ENCODE measurements at regions not wholly inside any gene's neighbourhood (a gene's known extent, or its start where the extent isn't known, plus 50 kb on each side); places are given as distances from the start of the nearest gene placed in this dataset.

DNA sequence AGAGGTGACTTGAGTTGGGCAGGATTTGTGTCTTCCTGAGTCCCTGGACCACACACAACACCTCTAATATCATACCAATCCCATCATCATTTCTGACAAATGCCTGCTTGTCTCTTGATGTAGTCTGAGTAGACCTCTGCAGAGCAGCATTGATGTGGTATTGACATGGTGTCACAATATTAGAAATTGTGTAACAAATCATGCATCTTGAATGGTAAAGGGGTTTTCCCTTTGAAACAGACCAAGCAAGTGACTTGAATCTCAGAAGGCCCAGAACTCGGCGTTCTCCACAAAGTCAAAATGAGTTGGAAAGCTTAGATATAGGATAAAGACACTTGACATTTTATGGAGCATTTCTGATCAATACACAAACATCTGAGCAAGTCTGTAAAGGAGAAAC, 72.7 kb upstream of the KIRREL1 start:
- TF ChIP-seq EZH2 (IDR thresholded peaks at IDR 0.05) (no peak), TCF7L2 (IDR thresholded peaks at IDR 0.05; ENCODE audit: borderline replicate concordance, extremely low read depth, insufficient read depth, insufficient read length) (no peak), JUND (IDR thresholded peaks at IDR 0.05) (no peak), POLR2A (IDR thresholded peaks at IDR 0.05; ENCODE audit: borderline replicate concordance, extremely low read depth, insufficient read depth, insufficient read length) (no peak), ZNF274 (IDR thresholded peaks at IDR 0.05; ENCODE audit: low read depth, low read length) (no peak), YY1 (IDR thresholded peaks at IDR 0.05; ENCODE audit: extremely low read depth, insufficient replicate concordance, low read depth, low read length) (no peak), CEBPB (IDR thresholded peaks at IDR 0.05; ENCODE audit: low read depth) (no peak)
- TF ChIP-seq, protein P1, sequence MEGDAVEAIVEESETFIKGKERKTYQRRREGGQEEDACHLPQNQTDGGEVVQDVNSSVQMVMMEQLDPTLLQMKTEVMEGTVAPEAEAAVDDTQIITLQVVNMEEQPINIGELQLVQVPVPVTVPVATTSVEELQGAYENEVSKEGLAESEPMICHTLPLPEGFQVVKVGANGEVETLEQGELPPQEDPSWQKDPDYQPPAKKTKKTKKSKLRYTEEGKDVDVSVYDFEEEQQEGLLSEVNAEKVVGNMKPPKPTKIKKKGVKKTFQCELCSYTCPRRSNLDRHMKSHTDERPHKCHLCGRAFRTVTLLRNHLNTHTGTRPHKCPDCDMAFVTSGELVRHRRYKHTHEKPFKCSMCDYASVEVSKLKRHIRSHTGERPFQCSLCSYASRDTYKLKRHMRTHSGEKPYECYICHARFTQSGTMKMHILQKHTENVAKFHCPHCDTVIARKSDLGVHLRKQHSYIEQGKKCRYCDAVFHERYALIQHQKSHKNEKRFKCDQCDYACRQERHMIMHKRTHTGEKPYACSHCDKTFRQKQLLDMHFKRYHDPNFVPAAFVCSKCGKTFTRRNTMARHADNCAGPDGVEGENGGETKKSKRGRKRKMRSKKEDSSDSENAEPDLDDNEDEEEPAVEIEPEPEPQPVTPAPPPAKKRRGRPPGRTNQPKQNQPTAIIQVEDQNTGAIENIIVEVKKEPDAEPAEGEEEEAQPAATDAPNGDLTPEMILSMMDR (IDR thresholded peaks at IDR 0.05 in 2 of 3, conservative IDR thresholded peaks at IDR 0.05 in 1 of 3; ENCODE audit: borderline replicate concordance in 1 of 3, insufficient read depth in 1 of 3, low read depth in 2 of 3, low read length in 2 of 3): no peak
